Hepatic stellate cell (primary cell): ENCODE measurements at regions not wholly inside any gene's neighbourhood (a gene's known extent, or its start where the extent isn't known, plus 50 kb on each side); places are given as distances from the start of the nearest gene placed in this dataset.

Source experiments
- DNase-seq: peaks from one replicate; pipeline ENCODE4 v3.0.0; 2011; ENCODE audit warnings: low spot score

DNA sequence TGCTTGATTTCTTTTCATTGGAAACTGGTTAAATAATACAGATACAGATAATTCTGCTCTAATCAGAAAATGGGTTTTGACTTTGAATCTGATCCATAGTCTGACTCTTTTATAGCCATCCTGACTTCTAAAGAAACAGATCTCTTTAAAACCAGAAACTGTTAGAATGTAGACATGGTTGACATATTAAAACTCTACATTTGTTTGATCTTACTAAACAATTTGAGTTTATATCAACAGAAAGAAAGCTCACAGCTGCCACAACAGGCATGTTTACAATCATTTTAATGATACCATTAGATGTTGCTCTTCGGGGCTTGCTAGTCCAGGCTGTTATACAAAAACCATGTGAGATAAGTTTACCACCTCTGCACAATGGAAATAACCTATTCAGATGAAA, 193.0 kb upstream of the SEMA3A start:
- DNase-seq, result no peak

DNA sequence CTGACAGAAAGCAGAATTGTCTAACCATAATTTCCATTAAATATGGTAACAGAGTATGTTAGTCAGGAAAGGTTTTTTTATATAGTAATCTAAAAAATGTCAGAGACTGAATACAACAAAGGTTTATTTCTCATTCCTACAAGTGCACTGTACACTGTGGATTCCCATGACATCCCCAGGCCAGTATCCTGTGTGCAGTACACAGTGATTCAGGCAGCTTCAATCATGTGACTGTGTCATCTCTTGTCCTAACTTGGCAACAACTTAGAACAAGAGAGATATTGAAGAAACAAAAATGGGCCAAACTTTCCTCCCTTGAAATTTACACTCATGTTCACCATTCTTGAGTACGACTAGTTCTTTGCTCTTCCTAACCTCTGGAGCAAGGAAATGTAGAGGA, 189.8 kb upstream of the SEMA3A start:
- DNase-seq, result peak; percentile 2

DNA sequence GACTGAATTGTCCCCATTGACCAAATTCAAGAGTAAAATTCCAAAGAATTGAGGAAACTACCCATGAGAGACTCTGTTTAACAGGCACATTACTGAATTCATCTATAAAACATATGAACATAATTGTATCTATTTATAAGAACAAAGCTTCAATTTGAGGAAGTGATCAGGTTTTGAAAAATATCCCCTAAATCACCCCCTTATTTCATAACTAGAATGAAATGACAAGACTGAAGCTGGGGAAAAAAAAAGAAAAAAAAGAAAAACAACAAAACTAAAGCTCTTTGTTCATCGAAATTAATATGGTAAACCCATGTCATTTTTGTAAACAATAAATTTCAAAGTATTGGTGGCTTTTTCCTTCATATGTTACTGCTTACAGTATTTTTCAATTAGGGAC, 184.9 kb upstream of the SEMA3A start:
- DNase-seq, result no peak

GRCh38 chr7:84372712-84373111, 178.1 kb upstream of the SEMA3A start:
- DNase-seq, result no peak

DNA sequence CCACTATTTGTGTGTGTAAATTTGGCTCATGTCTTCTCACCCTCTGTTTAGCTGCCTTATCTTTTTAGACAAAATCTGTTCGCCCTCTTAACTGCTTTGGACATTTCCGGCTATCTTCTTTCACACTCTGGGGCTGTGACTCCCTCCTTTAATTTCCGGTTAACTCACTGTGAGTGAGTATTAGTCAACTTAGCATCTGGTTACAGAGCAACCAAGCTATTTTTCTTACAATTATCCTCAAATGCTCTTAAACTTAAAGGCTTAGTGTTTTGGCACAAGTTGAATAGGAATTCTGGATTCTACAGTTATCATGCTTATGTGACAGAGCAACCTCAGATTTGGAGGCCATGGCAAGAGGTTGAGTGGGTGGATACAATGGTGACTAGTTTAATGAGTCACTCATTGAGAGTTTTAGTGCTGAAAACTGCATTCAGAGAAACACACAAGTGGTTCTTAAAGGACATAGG, 177.6 kb upstream of the SEMA3A start:
- DNase-seq, result peak; percentile 9

GRCh38 chr7:84370114-84370513, 175.5 kb upstream of the SEMA3A start:
- no peak for DNase-seq

DNA sequence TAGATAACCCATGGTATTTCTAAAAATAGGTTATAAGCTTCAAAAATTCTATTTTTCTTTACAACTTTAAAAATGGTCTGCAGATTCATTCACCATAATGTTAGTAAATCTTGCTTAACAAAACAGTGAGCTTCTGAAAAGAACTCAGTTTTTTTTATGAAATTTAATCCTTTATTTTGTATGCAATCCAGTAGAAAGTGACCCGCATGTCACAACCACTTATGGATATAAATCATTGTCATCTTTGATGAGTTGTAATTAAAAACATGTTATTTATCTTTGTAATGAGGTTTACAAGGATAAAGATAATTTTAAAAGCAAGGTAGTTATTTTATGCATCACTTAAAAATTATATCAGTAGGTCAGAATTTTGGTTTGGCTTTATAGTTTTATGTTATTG, 173.5 kb upstream of the SEMA3A start:
- no peak for DNase-seq

DNA sequence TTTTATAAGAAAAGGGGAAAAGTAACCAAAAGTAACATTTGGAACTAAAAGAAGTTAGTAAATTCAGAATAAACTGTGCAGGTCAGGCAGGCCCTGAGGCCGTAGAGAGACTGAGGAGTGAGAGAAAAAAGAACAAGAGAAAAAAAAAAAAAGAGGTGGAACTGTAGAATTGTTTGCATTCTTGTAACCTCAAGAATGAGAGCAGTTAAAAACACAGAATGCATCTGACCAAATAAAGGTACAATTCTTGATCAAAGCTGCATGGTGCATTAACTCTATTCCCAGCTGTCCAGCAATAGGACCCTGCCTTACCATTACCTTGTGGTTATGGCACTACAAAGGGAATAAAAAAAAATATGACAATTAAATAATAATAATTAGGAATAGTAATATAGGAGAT, 170.1 kb upstream of the SEMA3A start:
- DNase-seq, result no peak

DNA sequence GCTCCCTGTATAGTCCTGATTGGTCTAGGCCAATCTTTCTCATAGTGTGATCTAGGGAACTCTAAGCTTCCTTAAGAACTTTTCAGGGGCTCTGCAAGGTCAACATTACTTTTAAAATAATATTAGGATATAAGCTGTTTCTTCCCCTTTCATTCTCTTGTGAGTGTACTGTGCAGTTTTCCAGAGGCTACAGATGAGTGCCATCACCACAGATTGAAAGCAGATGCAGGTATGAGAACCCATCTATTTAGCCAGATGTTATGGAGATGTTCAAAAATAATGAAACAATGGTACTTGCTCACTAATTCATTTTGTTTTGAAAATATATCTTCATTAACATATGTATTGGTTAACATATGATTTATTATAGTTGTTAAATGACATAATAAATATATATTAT, 169.2 kb upstream of the SEMA3A start:
- DNase-seq, result no peak

DNA sequence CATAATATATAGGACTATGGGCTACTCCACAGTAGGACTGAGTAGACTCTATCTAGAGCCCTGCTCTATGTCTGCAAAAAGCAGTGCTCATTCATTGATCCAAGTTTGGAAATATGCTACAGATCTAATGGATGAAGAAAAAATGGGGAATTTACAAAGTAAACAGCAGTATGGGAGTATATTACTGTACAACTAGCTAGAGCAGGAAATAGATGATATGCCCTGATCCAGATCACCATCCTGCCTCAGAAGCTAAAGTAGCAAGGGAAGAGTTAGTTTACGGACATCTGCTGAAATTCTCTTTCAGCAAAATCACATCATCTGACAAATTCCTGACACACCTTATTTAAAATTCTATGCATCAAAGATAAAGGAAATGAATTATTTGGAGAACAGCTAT, 168.2 kb upstream of the SEMA3A start:
- DNase-seq, result no peak

GRCh38 chr7:84362360-84362759, 167.8 kb upstream of the SEMA3A start:
- no peak for DNase-seq

- no peak for DNase-seq
Measured at GRCh38 chr7:84354866-84355265, 160.3 kb upstream of the SEMA3A start.

GRCh38 chr7:84354030-84354429, 159.4 kb upstream of the SEMA3A start:
- no peak for DNase-seq

GRCh38 chr7:84339306-84339705, 144.7 kb upstream of the SEMA3A start:
- no peak for DNase-seq

DNA sequence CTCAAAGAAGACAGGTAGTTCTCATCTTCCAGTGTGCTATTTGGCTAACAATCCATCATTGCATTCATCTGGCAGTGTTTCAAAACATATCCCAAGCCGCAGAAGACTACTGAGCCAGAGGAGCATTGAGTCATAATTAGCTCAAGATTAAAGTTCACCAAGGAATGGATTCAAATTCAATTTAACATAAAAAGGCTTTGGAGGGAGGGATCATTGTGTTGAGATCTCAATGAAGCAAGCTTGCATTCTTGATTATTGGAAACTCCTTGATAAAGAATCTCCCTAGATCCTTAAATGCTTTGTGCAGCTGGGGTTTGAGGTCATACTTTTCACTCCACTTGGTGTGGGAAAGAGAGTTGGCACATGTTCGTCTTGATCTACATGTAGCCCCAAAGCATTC, 142.8 kb upstream of the SEMA3A start:
- no peak for DNase-seq

- DNase-seq, result no peak
Measured at GRCh38 chr7:84336766-84337165, 142.2 kb upstream of the SEMA3A start.

DNA sequence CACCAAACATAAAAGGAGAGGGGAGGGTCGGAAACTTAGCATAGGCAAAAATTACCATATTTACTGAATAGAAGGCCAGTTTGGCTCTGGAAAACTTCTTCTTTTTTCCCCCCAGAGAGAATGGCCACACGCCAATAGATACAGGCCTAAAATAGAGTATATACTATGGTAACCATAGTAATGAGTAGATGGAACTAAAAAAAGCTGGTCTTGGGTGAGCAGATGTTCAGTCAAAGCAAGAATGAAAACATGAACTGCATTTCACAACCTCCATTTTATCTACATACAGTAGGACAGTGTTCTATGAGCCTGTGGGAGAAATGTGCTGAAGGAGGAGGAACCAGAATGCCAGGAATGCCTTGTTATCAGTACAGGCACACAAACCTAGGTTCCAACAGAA, 141.7 kb upstream of the SEMA3A start:
- DNase-seq, result peak; percentile 7

- DNase-seq, result no peak
Measured at GRCh38 chr7:84331616-84332015, 137.0 kb upstream of the SEMA3A start.

DNA sequence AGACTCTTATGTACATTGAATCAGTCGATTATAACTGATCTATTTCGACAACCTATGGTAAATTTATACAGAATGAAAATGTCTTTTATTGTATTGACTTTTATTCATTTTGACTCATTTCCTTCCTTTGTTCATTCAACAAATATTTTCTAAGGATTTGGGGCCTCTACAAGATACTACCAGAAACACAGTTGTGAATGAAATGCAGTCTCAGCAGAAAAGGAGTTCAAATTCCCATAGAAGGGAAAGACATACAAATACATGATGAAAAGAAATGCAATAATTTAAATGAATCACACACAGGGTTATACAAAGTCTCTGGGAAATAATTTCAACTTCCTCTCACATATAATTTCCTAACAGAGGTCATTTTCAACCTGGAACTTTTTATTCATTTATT, 134.0 kb upstream of the SEMA3A start:
- no peak for DNase-seq

DNA sequence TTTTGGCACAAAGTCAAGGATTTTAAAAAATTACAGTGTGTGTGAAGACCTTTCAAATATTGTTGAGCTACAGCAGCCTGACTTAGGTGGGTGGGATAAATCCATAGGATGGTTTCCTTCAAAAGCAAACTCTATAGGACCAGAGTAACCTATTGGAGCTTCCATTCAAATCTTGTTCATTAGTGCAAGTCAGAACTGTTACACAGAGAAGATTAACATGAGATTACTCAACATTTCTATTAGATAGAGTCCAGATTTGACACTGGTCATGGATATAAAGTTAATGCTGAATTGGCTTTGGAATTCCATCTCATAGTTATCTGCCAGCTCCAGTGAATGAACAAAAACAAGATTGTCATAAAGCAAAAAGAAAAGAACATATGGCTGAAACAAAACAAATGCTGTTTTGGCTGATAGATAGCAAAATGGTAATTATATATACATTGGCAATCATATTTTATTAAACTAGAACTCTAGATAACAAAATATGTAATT, 129.6 kb upstream of the SEMA3A start:
- DNase-seq, result no peak

DNA sequence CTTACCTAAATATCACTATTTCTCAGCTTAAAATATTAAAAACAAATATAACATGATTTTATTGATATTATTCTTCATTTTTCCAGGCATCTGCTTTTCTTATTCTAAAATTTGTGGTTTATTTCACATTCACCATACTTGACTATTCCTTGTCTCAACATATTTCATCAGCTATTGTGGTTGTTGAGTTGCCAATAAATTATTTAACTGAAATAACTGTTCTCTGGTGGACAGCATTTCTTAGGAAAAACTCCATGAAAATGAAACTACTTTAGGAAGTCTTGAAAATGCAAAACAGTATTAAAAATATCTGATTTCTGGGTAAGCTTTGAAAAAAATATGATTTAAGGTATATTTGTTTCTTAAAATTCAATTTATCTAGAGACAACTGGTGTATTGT, 122.9 kb upstream of the SEMA3A start:
- no peak for DNase-seq

- no peak for DNase-seq
Measured at GRCh38 chr7:84314263-84314662, 119.7 kb upstream of the SEMA3A start.

DNA sequence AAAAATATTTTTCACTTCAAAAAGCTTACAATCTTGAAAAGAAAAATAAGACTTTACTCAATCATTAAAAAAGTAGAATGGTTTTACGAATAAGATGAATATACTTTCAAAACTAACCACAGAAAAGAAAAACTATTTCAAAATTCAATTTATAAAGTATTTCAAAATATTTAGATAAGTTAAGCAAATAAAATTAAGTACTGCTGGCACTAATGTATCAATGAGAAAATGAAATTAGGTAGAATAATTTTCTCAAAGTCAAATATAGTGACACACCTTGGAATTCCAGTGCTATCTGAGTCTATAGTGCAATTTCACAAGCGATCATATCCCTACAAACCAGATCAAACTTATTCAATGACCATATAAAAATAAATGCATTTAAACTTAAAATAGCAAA, 109.8 kb upstream of the SEMA3A start:
- no peak for DNase-seq

DNA sequence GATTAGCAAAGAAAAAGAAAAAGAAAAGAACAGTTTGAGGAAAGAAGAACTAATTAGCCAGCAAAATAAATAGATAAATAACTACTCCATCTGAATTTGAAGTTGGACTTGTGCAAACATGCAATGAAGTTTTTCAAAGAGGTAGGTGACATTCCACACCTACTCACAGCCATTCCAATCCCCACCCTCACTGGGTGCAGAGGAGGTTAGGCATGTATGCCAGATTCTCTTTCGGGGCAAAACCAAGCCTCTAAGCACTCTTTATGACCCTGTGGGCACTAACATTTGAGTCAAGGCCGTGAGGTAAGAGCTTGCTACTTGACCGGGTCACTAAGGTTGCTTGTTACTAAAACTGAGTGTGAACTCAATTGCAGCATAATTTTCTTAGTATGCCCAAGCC, 108.4 kb upstream of the SEMA3A start:
- DNase-seq, result no peak

DNA sequence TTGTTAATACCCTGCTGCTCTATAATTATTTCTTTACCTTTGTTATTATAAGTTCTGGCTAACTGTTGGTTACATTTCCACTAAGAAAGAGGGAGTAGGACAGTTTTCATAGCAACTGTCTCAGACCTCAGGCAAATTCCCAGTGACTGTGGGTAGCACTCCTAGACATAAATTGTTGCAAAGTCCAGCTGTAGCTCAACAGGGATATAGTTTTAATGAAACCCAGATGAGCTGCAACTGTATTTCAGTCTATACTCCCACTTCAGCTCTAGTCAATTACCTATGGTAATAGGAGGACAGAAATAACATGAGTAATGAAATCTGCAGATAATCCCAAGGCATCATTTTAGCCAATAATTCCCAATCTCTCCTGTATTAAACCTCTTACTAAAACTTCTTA, 103.0 kb upstream of the SEMA3A start:
- DNase-seq, result no peak
